Hepatocyte (in vitro differentiated cells): ENCODE measurements at regions not wholly inside any gene's neighbourhood (a gene's known extent, or its start where the extent isn't known, plus 50 kb on each side); places are given as distances from the start of the nearest gene placed in this dataset.

Experiments
- DNase-seq: peaks from one replicate; pipeline ENCODE4 v3.0.0-alpha.2; 2016; ENCODE audit warnings: low spot score
- H2AFZ ChIP-seq: fragments of 200-600 bp; sonication (generic); 2 replicates; pipeline ENCODE4 v1.6.0; 2016; ENCODE audit warnings: antibody characterized with exemption, mild to moderate bottlenecking
- H3K27ac ChIP-seq: fragments of 200-600 bp; sonication (generic); 2 replicates; pipeline ENCODE4 v1.5.1; 2016; ENCODE audit warnings: mild to moderate bottlenecking
- H3K27me3 ChIP-seq: fragments of 200-600 bp; sonication (generic); 2 replicates; pipeline ENCODE4 v1.6.1; 2016
- H3K36me3 ChIP-seq: fragments of 200-600 bp; sonication (generic); replicated peaks from 2 replicates; pipeline ENCODE4 v1.5.1; 2016; ENCODE audit warnings: low read depth; ENCODE audit not compliant: insufficient read depth
- H3K4me1 ChIP-seq: fragments of 200-600 bp; sonication (generic); 2 replicates; pipeline ENCODE4 v1.5.1; 2016; ENCODE audit warnings: mild to moderate bottlenecking, moderate library complexity; ENCODE audit not compliant: insufficient read depth
- H3K4me2 ChIP-seq: fragments of 200-600 bp; sonication (generic); 2 replicates; pipeline ENCODE4 v1.6.0; 2016
- H3K4me3 ChIP-seq: fragments of 200-600 bp; sonication (generic); 2 replicates; pipeline ENCODE4 v1.5.1; 2016; ENCODE audit warnings: mild to moderate bottlenecking
- H3K79me2 ChIP-seq: fragments of 200-600 bp; sonication (generic); 2 replicates; pipeline ENCODE4 v1.6.0; 2017; ENCODE audit warnings: mild to moderate bottlenecking
- H3K9me2 ChIP-seq: fragments of 200-600 bp; sonication (generic); replicated peaks from 2 replicates; pipeline ENCODE4 v1.6.0; 2017; ENCODE audit warnings: mild to moderate bottlenecking; ENCODE audit not compliant: insufficient read depth
- H3K9me3 ChIP-seq: fragments of 200-600 bp; sonication (generic); 2 replicates; pipeline ENCODE4 v1.5.1; 2016; ENCODE audit warnings: low read depth, mild to moderate bottlenecking
- H4K20me1 ChIP-seq: fragments of 200-600 bp; sonication (generic); 2 replicates; pipeline ENCODE4 v1.6.0; 2016; ENCODE audit warnings: mild to moderate bottlenecking; ENCODE audit not compliant: insufficient read depth, poor library complexity, severe bottlenecking
- CTCF ChIP-seq: fragments of 200-600 bp; sonication (generic); IDR thresholded peaks from 2 replicates; pipeline ENCODE4 v1.5.1; 2016; ENCODE audit warnings: antibody characterized with exemption, mild to moderate bottlenecking; ENCODE audit not compliant: poor library complexity
- EZH2 ChIP-seq: fragments of 200-600 bp; sonication (generic); IDR thresholded peaks from 2 replicates; pipeline ENCODE4 v1.6.1; 2016; ENCODE audit warnings: antibody characterized with exemption, mild to moderate bottlenecking, borderline replicate concordance
- EZH2phosphoT487 ChIP-seq: fragments of 200-600 bp; sonication (generic); IDR thresholded peaks from one replicate; pipeline ENCODE4 v1.6.1; 2018; ENCODE audit warnings: antibody characterized with exemption, mild to moderate bottlenecking, low read depth, moderate library complexity; ENCODE audit not compliant: unreplicated experiment, severe bottlenecking
- WGBS: methylation state at CpG from one replicate; pipeline ENCODE4 v1.1.6; 2016; ENCODE audit warnings: low lambda C conversion rate; ENCODE audit errors: missing lambda C conversion rate; 5-methylcytosine and 5-hydroxymethylcytosine counted together

- no peak overlapping the region for H3K4me3 ChIP-seq
- WGBS: 80% methylated on average over 4 of the region's 4 CpGs
- no peaks in the 10 kb centered on the region for H3K9me2 ChIP-seq
- peaks cover 38% of the 10 kb centered on the region for H3K4me1 ChIP-seq
- no peak overlapping the region for H3K27ac ChIP-seq
- H3K9me3 ChIP-seq: no peaks in the 10 kb centered on the region
- H3K27me3 ChIP-seq: no peaks in the 10 kb centered on the region
- H3K79me2 ChIP-seq: peaks cover 24% of the 10 kb centered on the region
- H3K4me2 ChIP-seq: peak overlapping the region; percentile 56
- no peaks in the 10 kb centered on the region for H4K20me1 ChIP-seq
- no peak overlapping the region for H2AFZ ChIP-seq
- TF ChIP-seq EZH2 (no peak), CTCF (no peak), EZH2phosphoT487 (no peak)
- H3K36me3 ChIP-seq: no peaks in the 10 kb centered on the region
- DNase-seq: no peak
Observed at GRCh38 chr14:71538938-71539649, 393.1 kb upstream of the RGS6 start.

- H3K4me2 ChIP-seq: peak overlapping the region; percentile 56
- no peak for DNase-seq
- no peak for TF ChIP-seq CTCF
- no peak for TF ChIP-seq EZH2phosphoT487
- TF ChIP-seq EZH2: no peak
- no peaks in the 10 kb centered on the region for H3K27me3 ChIP-seq
- H2AFZ ChIP-seq: no peak overlapping the region
- no peaks in the 10 kb centered on the region for H3K9me2 ChIP-seq
- no peak overlapping the region for H3K27ac ChIP-seq
- H3K36me3 ChIP-seq: no peaks in the 10 kb centered on the region
- 49% methylated on average over 8 of the region's 8 CpGs for WGBS
- no peaks in the 10 kb centered on the region for H4K20me1 ChIP-seq
- peaks cover 38% of the 10 kb centered on the region for H3K4me1 ChIP-seq
- H3K4me3 ChIP-seq: no peak overlapping the region
- H3K79me2 ChIP-seq: peaks cover 23% of the 10 kb centered on the region
- no peaks in the 10 kb centered on the region for H3K9me3 ChIP-seq
Observed at GRCh38 chr14:71539650-71540285, 392.5 kb upstream of the RGS6 start.

GRCh38 chr14:71541271-71541670 is 391.0 kb upstream of the RGS6 start:
- no peaks in the 10 kb centered on the region for H4K20me1 ChIP-seq
- TF ChIP-seq EZH2phosphoT487: no peak
- TF ChIP-seq EZH2: no peak
- TF ChIP-seq CTCF: no peak
- no peak overlapping the region for H2AFZ ChIP-seq
- no peak overlapping the region for H3K27ac ChIP-seq
- H3K27me3 ChIP-seq: no peaks in the 10 kb centered on the region
- no peak overlapping the region for H3K4me2 ChIP-seq
- no peak for DNase-seq
- H3K9me3 ChIP-seq: no peaks in the 10 kb centered on the region
- H3K36me3 ChIP-seq: no peaks in the 10 kb centered on the region
- H3K4me1 ChIP-seq: peaks cover 38% of the 10 kb centered on the region
- 78% methylated on average over 3 of the region's 3 CpGs for WGBS
- H3K4me3 ChIP-seq: no peak overlapping the region
- no peaks in the 10 kb centered on the region for H3K9me2 ChIP-seq
- H3K79me2 ChIP-seq: peaks cover 29% of the 10 kb centered on the region
